ENCODE measurements at regions not wholly inside any gene's neighbourhood (a gene's known extent, or its start where the extent isn't known, plus 50 kb on each side); places are given as distances from the start of the nearest gene placed in this dataset.

- Histone ChIP-seq H3K36me3 (replicated peaks; ENCODE audit: insufficient read depth, low read depth) (no peaks in the 10 kb centered on the region), H3K27ac (no peak overlapping the region), H4K20me1 (ENCODE audit: insufficient read depth, poor library complexity, severe bottlenecking) (no peaks in the 10 kb centered on the region), H3K4me3 (no peak overlapping the region), H2AFZ (no peak overlapping the region), H3K9me3 (ENCODE audit: low read depth) (no peaks in the 10 kb centered on the region), H3K4me2 (no peak overlapping the region), H3K79me2 (no peaks in the 10 kb centered on the region), H3K4me1 (ENCODE audit: insufficient read depth) (no peaks in the 10 kb centered on the region), H3K27me3 (no peaks in the 10 kb centered on the region), H3K9me2 (replicated peaks; ENCODE audit: insufficient read depth) (no peaks in the 10 kb centered on the region)
- no peak for DNase-seq (ENCODE audit: low spot score)
- TF ChIP-seq EZH2 (IDR thresholded peaks at IDR 0.05; ENCODE audit: borderline replicate concordance) (no peak), CTCF (IDR thresholded peaks at IDR 0.05; ENCODE audit: poor library complexity) (no peak), EZH2phosphoT487 (IDR thresholded peaks at IDR 0.05; ENCODE audit: low read depth, severe bottlenecking, unreplicated experiment) (no peak)
Measured at GRCh38 chr14:98893675-98894074, 378.3 kb downstream of the BCL11B start.

GRCh38 chr14:98894600-98894999 lies 377.4 kb downstream of the BCL11B start:
- Histone ChIP-seq H3K4me3 (no peak overlapping the region), H3K27ac (no peak overlapping the region), H3K4me2 (no peak overlapping the region), H4K20me1 (ENCODE audit: insufficient read depth, poor library complexity, severe bottlenecking) (no peaks in the 10 kb centered on the region), H3K9me3 (ENCODE audit: low read depth) (no peaks in the 10 kb centered on the region), H3K27me3 (no peaks in the 10 kb centered on the region), H3K4me1 (ENCODE audit: insufficient read depth) (no peaks in the 10 kb centered on the region), H2AFZ (no peak overlapping the region), H3K79me2 (no peaks in the 10 kb centered on the region), H3K9me2 (replicated peaks; ENCODE audit: insufficient read depth) (no peaks in the 10 kb centered on the region), H3K36me3 (replicated peaks; ENCODE audit: insufficient read depth, low read depth) (no peaks in the 10 kb centered on the region)
- no peak for DNase-seq (ENCODE audit: low spot score)
- WGBS (ENCODE audit: low lambda C conversion rate, missing lambda C conversion rate), result 81% methylated on average over 5 of the region's 5 CpGs
- TF ChIP-seq EZH2 (IDR thresholded peaks at IDR 0.05; ENCODE audit: borderline replicate concordance), result no peak

GRCh38 chr14:98896449-98896848 lies 375.5 kb downstream of the BCL11B start:
- Histone ChIP-seq H3K9me3 (ENCODE audit: low read depth) (no peaks in the 10 kb centered on the region), H3K4me1 (ENCODE audit: insufficient read depth) (no peaks in the 10 kb centered on the region), H4K20me1 (ENCODE audit: insufficient read depth, poor library complexity, severe bottlenecking) (no peaks in the 10 kb centered on the region), H3K36me3 (replicated peaks; ENCODE audit: insufficient read depth, low read depth) (no peaks in the 10 kb centered on the region), H3K27ac (no peak overlapping the region), H2AFZ (no peak overlapping the region), H3K9me2 (replicated peaks; ENCODE audit: insufficient read depth) (no peaks in the 10 kb centered on the region), H3K27me3 (no peaks in the 10 kb centered on the region), H3K4me3 (no peak overlapping the region), H3K79me2 (no peaks in the 10 kb centered on the region), H3K4me2 (no peak overlapping the region)
- 49% methylated on average over 5 of the region's 5 CpGs for WGBS (ENCODE audit: low lambda C conversion rate, missing lambda C conversion rate)
- DNase-seq (ENCODE audit: low spot score), result no peak
- no peak for TF ChIP-seq EZH2phosphoT487 (IDR thresholded peaks at IDR 0.05; ENCODE audit: low read depth, severe bottlenecking, unreplicated experiment)
- TF ChIP-seq EZH2 (IDR thresholded peaks at IDR 0.05; ENCODE audit: borderline replicate concordance), result no peak
- no peak for TF ChIP-seq CTCF (IDR thresholded peaks at IDR 0.05; ENCODE audit: poor library complexity)

GRCh38 chr14:98897605-98898309 lies 374.2 kb downstream of the BCL11B start:
- 90% methylated on average over 7 of the region's 7 CpGs for WGBS (ENCODE audit: low lambda C conversion rate, missing lambda C conversion rate)
- H3K36me3 ChIP-seq (replicated peaks; ENCODE audit: insufficient read depth, low read depth), result no peaks in the 10 kb centered on the region
- H3K9me2 ChIP-seq (replicated peaks; ENCODE audit: insufficient read depth), result no peaks in the 10 kb centered on the region
- H3K4me1 ChIP-seq (ENCODE audit: insufficient read depth), result no peaks in the 10 kb centered on the region
- no peak for DNase-seq (ENCODE audit: low spot score)
- no peak overlapping the region for H2AFZ ChIP-seq
- H3K4me2 ChIP-seq, result no peak overlapping the region
- H3K4me3 ChIP-seq, result no peak overlapping the region
- no peaks in the 10 kb centered on the region for H4K20me1 ChIP-seq (ENCODE audit: insufficient read depth, poor library complexity, severe bottlenecking)
- no peaks in the 10 kb centered on the region for H3K9me3 ChIP-seq (ENCODE audit: low read depth)
- no peak overlapping the region for H3K27ac ChIP-seq
- no peaks in the 10 kb centered on the region for H3K27me3 ChIP-seq
- no peak for TF ChIP-seq EZH2 (IDR thresholded peaks at IDR 0.05; ENCODE audit: borderline replicate concordance)
- no peaks in the 10 kb centered on the region for H3K79me2 ChIP-seq
